HL-60 (cell line): ENCODE measurements at regions not wholly inside any gene's neighbourhood (a gene's known extent, or its start where the extent isn't known, plus 50 kb on each side); places are given as distances from the start of the nearest gene placed in this dataset.

Source experiments
- DNase-seq, 2 experiments: peaks; one replicate each; pipeline ENCODE4 v3.0.0-alpha.2; 2010 to 2020; ENCODE audit warnings: low read depth in 1 of 2, low spot score in 1 of 2
- H3K27ac ChIP-seq: fragments of 250-450 bp; sonication (Bioruptor Pico); replicated peaks from 2 replicates; pipeline ENCODE4 v1.5.1; 2020; ENCODE audit warnings: mild to moderate bottlenecking, moderate library complexity
- H3K27me3 ChIP-seq: fragments of 250-450 bp; sonication (Bioruptor Pico); 2 replicates; pipeline ENCODE4 v1.5.1; 2021; ENCODE audit warnings: mild to moderate bottlenecking, moderate library complexity; ENCODE audit not compliant: insufficient read depth, poor library complexity, severe bottlenecking
- H3K4me3 ChIP-seq: replicated peaks from 2 replicates; pipeline ENCODE4 v1.5.1; 2011; ENCODE audit warnings: mild to moderate bottlenecking, control low read depth, low read length; ENCODE audit not compliant: insufficient read depth
- GABPA ChIP-seq: IDR thresholded peaks from 2 replicates; pipeline ENCODE4 v1.6.1; 2012; ENCODE audit warnings: low read depth
- POLR2AphosphoS5 ChIP-seq: IDR thresholded peaks from 2 replicates; pipeline ENCODE4 v1.6.1; 2012; ENCODE audit warnings: low read depth
- SPI1 ChIP-seq: IDR thresholded peaks from 2 replicates; pipeline ENCODE4 v1.6.1; 2012; ENCODE audit warnings: low read depth, mild to moderate bottlenecking, borderline replicate concordance
- TF ChIP-seq, protein P1 (sequence below): IDR thresholded peaks from 2 replicates; pipeline ENCODE4 v1.6.1; 2012; ENCODE audit warnings: low read depth; ENCODE audit not compliant: insufficient replicate concordance
- TF ChIP-seq, protein P2 (sequence below): IDR thresholded peaks from one replicate; pipeline ENCODE4 v1.5.1; 2011; ENCODE audit warnings: low read length, control low read depth, inconsistent platforms; ENCODE audit not compliant: insufficient read depth

DNA sequence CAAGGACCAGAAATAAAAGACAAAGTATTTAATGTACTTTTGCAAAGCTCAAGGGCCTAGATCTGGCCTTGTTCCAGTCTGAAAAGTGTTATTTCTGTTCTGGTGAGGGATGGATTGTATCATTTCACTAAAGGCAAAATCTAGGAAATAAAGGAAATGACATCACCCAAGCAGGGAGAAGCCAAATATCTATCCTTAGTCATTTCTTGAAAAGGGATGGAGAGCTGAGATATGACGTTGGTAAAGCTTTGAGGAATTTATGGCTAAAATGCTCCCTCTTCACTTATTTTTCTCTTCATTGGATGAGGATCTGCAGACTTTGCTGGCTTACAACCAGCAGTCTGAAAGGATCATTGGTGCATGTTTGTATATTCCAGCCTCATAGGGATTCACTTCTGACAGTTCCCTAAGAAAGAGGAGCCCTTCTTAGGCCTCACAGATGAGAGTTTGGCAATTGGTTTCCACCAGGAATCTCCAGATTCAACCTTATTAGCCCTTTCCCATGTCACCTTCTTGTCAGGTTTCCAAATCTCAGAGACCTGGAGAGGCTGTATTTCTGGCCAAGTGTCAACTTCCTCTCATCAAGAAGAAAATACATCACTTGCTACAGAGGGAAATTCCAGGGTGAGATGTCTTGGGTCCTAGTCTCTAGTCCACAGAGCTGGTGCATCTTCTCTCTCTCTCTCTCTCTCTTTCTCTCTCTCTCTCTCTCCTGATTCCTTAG lies 93.7 kb upstream of the BOC start:
- H3K4me3 ChIP-seq: no peak overlapping the region
- DNase-seq: no peak
- H3K27ac ChIP-seq: no peak overlapping the region
- TF ChIP-seq SPI1: no peak
- TF ChIP-seq, protein P1, sequence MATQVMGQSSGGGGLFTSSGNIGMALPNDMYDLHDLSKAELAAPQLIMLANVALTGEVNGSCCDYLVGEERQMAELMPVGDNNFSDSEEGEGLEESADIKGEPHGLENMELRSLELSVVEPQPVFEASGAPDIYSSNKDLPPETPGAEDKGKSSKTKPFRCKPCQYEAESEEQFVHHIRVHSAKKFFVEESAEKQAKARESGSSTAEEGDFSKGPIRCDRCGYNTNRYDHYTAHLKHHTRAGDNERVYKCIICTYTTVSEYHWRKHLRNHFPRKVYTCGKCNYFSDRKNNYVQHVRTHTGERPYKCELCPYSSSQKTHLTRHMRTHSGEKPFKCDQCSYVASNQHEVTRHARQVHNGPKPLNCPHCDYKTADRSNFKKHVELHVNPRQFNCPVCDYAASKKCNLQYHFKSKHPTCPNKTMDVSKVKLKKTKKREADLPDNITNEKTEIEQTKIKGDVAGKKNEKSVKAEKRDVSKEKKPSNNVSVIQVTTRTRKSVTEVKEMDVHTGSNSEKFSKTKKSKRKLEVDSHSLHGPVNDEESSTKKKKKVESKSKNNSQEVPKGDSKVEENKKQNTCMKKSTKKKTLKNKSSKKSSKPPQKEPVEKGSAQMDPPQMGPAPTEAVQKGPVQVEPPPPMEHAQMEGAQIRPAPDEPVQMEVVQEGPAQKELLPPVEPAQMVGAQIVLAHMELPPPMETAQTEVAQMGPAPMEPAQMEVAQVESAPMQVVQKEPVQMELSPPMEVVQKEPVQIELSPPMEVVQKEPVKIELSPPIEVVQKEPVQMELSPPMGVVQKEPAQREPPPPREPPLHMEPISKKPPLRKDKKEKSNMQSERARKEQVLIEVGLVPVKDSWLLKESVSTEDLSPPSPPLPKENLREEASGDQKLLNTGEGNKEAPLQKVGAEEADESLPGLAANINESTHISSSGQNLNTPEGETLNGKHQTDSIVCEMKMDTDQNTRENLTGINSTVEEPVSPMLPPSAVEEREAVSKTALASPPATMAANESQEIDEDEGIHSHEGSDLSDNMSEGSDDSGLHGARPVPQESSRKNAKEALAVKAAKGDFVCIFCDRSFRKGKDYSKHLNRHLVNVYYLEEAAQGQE: no peak
- TF ChIP-seq GABPA: no peak
- TF ChIP-seq, protein P2, sequence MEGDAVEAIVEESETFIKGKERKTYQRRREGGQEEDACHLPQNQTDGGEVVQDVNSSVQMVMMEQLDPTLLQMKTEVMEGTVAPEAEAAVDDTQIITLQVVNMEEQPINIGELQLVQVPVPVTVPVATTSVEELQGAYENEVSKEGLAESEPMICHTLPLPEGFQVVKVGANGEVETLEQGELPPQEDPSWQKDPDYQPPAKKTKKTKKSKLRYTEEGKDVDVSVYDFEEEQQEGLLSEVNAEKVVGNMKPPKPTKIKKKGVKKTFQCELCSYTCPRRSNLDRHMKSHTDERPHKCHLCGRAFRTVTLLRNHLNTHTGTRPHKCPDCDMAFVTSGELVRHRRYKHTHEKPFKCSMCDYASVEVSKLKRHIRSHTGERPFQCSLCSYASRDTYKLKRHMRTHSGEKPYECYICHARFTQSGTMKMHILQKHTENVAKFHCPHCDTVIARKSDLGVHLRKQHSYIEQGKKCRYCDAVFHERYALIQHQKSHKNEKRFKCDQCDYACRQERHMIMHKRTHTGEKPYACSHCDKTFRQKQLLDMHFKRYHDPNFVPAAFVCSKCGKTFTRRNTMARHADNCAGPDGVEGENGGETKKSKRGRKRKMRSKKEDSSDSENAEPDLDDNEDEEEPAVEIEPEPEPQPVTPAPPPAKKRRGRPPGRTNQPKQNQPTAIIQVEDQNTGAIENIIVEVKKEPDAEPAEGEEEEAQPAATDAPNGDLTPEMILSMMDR: no peak
- TF ChIP-seq POLR2AphosphoS5: no peak
- H3K27me3 ChIP-seq: no peaks in the 10 kb centered on the region

DNA sequence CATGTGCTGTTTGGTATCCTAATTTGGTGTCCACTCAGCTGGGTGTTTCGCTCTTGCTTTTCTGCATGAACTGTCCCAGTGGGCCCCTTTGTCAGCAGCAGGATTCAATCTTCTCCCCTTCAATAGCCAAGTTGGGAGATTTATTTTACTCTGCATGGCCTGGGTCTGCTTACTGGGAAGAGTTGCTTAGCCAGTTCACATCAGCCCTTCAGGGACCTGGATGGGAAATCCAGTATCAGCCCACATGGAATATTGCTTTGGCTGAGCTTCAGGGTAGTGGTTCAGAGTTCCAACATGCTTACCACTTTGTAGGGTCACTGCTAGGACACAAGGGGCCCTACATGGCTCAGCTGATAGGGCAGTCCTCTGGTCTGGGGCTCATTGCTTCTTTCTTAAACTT lies 93.0 kb upstream of the BOC start:
- Histone ChIP-seq H3K27ac (no peak overlapping the region), H3K4me3 (no peak overlapping the region), H3K27me3 (no peaks in the 10 kb centered on the region)
- no peak for DNase-seq
- TF ChIP-seq GABPA (no peak), SPI1 (no peak), POLR2AphosphoS5 (no peak)
- TF ChIP-seq, protein P1: no peak
- TF ChIP-seq, protein P2: no peak

DNA sequence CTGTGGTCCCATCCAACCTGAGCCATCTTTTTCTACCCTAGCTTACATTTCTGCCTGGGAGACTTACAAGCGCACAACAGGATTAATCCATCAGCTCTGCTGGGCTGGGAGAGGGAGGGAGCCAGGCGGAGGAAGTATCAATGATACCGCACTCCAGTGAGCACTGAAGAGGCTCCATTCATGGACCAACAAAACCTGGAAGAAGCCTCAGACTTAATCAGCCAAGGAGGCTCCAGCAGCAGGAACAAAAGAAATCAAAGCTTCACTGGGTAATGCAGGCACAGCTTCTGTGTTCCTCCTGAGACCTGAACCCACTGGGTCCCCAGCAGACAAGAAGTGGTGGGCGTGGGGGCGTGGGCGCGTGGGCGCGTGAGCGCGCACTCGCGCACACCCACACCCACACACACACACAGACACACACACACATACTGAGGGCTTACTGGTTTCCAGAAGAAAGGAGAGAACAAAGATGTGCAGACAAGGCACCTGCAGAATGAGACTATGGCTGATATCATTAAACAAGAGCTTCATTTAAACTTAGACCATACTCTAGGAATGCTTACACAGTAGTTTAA lies 87.0 kb upstream of the BOC start:
- Histone ChIP-seq H3K27me3 (no peaks in the 10 kb centered on the region), H3K4me3 (no peak overlapping the region), H3K27ac (no peak overlapping the region)
- no peak for DNase-seq
- TF ChIP-seq GABPA (no peak), POLR2AphosphoS5 (no peak), SPI1 (no peak)
- TF ChIP-seq, protein P1: no peak
- TF ChIP-seq, protein P2: no peak
